AG09319 (cell line): ENCODE measurements at regions not wholly inside any gene's neighbourhood (a gene's known extent, or its start where the extent isn't known, plus 50 kb on each side); places are given as distances from the start of the nearest gene placed in this dataset.

Source experiments
- DNase-seq: peaks from one replicate; pipeline ENCODE4 v3.0.0-alpha.2; 2010; ENCODE audit warnings: low read depth; ENCODE audit errors: extremely low read depth
- CTCF ChIP-seq: IDR thresholded peaks from 2 replicates; pipeline ENCODE4 v1.5.1; 2011; ENCODE audit warnings: low read depth, mild to moderate bottlenecking, inconsistent platforms, low read length, moderate library complexity

- TF ChIP-seq CTCF, result no peak
- DNase-seq, result no peak
Measured at GRCh38 chr21:16569679-16570078, 839.9 kb downstream of the USP25 start.

- no peak for DNase-seq
- no peak for TF ChIP-seq CTCF
Measured at GRCh38 chr21:16570171-16570570, 840.4 kb downstream of the USP25 start.

GRCh38 chr21:16570856-16571255 is 841.1 kb downstream of the USP25 start:
- no peak for DNase-seq
- no peak for TF ChIP-seq CTCF

- no peak for TF ChIP-seq CTCF
- no peak for DNase-seq
Measured at GRCh38 chr21:16571594-16571993, 841.8 kb downstream of the USP25 start.

- no peak for DNase-seq
- no peak for TF ChIP-seq CTCF
Measured at GRCh38 chr21:16572032-16572431, 842.2 kb downstream of the USP25 start.

GRCh38 chr21:16573578-16573977 is 843.8 kb downstream of the USP25 start:
- DNase-seq, result no peak
- TF ChIP-seq CTCF, result no peak

- no peak for TF ChIP-seq CTCF
- no peak for DNase-seq
Measured at GRCh38 chr21:16577975-16578374, 848.2 kb downstream of the USP25 start.
